GM18868 (cell line): ENCODE measurements at regions not wholly inside any gene's neighbourhood (a gene's known extent, or its start where the extent isn't known, plus 50 kb on each side); places are given as distances from the start of the nearest gene placed in this dataset.
A peak's percentile ranks its signal among the peaks of the same experiment; 100 is the strongest.

Source experiments
- ATAC-seq: cut with Tn5 transposase; IDR thresholded peaks from one replicate; pipeline ENCODE4 v1.9.1; 2021; ENCODE audit warnings: mild to moderate bottlenecking, moderate library complexity; ENCODE audit not compliant: unreplicated experiment

DNA sequence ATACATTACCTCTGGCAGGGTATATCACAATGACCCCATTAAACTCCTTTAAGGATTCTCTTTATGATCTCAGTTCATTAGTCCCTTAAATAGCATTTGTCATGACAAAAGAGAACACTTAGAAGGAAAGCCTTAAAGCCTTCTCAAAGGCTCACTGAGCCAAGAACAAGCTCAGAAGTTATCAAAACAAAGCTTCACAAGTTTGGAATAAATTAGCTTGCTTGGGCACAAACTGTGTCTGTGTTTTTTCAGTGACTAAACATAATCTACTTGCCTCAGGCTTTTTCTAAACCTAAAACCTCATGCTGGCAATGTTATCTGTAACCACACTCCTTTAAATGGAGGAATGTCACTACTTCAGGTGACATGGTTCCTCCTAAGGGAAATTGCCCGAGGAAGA lies 1114.9 kb upstream of the C9orf72 start:
- no peak for ATAC-seq

DNA sequence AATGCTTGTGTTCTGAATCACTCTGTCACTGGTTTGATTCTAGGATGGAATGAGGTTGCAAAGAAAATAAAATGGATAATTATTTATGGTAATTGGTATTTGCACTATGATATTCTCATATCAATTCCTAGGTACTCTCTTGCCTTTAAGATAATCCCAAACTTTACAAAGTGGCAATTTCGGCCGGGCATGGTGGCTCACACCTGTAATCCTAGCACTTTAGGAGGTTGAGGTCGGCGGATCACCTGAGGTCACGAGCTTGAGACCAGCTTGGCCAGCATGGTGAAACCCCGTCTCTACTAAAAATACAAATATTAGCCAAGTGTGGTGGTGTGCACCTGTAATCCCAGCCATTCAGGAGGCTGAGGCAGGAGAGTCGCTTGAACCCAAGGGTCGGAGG lies 1118.7 kb upstream of the C9orf72 start:
- no peak for ATAC-seq

DNA sequence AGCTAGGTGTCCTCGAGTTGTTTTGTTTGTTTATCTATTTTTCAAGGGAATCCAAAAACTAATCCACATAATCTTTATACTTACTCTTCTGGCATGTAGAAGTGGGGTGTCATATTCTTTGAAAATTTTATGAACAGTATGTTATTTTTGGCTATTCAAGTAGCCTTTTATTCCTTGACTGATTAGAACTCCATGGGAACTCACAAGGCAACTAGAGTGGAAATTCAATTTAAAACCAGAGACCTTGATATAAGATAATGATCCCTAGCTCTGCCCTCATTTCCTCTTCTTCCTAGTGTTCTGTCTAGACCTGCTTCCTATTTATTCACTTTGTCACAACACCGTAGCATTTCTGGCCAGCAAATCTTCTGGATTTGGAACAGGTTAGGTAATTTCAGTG lies 1123.7 kb upstream of the C9orf72 start:
- no peak for ATAC-seq

DNA sequence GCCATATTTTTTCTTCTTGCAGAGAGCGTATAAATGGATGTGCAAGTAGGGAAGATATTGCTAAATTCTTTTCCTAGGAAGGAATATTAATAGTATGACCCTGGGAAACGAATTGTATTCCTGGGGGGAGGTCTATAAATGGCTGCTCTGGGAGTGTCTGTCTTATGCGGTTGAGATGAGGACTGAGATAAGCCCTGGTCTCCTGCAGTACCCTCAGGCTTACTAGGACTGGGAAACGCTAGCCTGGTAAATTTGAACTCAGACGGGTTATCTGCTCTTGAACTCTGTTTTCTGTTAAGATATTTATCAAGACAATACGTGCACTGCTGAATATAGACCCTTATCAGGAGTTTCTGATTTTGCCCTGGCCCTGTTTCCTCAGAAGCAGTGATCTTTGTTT lies 1126.4 kb upstream of the C9orf72 start:
- no peak for ATAC-seq

DNA sequence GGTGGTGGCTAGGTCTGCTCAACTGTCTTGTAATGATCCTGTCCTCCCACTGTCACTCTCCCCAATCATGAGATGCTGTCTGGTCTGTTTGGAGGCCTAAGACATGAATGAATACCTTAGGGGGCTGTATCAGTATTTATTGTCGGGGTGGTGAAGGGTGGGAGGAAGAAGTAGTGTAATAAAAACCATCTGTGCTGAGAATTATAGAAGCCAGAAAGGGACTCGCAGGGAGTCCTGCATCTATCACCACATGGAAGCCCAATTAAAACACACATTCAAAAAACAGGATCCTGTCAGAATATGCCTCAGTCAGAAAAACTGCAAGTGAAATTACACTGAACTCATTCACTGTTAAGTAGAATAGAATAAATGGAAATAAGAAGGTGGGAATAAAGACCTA lies 1134.3 kb upstream of the C9orf72 start:
- no peak for ATAC-seq

DNA sequence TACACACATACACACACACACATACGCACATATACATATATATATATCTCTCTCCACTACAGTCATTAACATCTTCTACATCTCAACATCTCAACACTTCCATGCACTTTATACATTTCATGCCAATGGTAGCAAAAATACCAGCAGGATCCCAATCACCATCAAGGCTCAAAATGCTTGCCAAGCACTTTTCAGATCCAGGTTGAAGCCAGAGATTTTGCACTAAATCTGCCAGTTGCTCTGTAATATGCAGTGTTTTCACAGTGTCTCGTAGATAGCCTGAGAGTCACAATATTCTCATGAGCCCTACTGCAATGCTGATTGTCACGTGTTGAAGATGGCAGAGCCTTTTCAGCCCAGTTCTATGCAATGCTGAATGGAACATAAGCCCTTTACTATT lies 1140.9 kb upstream of the C9orf72 start:
- no peak for ATAC-seq

DNA sequence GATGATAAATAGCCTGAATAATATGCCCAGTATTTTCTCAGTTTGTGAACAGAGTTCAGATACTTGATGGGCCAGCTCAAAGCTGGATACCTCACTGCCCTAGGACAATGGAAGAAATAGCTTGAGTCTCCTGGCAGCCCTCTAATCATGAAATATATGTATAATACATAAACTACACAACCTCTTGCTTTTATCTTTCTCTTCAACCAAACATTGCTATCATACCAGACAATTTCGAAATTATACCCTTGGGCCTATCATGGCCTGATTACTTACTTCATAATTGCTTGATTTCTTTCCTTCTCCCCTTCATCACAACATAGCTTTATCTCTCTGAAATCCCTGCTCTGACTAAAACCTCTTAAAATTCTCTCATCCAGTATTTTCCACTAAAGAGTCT lies 1144.9 kb upstream of the C9orf72 start:
- ATAC-seq: no peak

DNA sequence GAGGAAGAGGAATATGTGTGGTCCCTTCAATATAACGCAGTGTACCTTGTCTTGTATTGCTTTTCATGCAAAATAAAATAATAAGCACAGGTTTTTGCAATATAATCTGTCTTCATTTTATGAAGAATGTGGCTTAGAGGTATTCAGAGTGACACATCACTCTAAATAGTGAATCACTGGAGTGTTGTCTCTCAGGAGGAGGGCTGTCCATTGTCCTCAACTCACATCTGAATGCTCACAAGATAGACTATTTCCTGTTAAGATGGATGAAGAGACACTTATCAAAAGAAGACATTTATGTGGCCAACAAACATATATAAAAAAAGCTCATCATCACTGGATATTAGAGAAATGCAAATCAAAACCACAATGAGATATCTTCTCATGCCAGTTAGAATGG lies 1147.5 kb upstream of the C9orf72 start:
- no peak for ATAC-seq

DNA sequence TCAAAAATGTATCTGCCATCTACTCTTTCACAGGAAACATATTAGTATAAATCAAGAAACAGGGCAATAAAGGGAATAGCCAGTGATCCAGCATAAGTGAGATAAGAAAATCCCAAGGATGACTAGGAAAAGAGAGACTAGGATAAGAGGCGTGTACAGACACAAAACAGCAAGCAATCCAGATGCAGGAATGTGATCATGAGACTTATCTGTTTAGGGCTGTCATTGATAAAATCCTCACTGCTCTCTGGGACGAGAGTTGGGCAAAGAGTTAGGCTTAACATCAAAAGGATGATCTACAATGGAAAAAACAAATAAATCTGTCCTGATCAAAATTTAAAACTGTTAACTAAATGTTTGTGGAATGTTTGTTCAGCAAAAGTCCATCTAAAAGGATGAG lies 1156.8 kb upstream of the C9orf72 start:
- ATAC-seq: no peak

DNA sequence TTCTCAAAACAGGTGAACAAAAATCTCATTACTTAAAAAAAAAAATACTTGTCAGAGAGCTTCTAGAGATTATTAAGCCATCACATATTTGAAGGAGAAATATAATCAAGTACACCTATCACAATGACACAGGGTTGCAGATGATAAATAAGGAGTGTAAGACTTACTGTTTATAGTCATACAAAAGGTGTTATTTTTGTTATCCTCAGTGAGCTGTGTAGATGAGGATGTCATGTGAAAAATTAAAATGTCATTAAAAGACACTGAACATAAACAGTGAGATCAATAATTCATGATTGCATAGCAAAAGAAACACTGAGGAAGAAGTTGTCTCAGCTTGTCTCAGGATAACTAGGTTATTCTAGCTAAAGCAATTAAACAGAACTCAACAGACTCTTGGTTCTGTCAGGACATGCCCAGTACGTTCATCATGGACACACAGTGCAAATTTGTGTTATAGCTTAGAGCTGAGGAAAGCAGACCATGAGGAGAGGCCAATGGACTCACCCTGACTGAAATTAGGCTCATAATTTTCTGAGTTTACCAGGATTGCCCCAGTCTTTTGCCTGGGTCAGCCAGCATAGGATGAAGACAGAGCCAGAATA lies 1162.6 kb upstream of the C9orf72 start:
- no peak for ATAC-seq

DNA sequence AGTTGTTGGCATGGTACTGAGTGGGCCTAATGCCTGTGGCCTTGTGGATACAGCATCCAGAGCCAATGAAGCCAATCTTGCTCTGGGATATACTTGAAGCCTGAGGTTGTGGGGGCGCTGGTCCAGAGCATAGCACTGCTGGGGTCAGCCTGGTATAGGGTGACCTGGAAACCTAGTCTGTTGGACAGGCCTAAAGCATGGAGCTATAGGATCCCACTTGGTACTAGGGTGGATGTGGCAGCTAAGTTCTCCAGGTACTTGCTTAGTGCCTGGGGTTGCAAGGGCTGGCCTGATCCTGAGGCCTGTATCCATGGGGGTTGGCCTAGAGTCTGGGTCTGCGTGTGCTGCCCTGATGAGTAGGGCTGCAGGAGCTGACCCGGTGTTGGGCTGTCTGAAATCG lies 1168.2 kb upstream of the C9orf72 start:
- no peak for ATAC-seq

DNA sequence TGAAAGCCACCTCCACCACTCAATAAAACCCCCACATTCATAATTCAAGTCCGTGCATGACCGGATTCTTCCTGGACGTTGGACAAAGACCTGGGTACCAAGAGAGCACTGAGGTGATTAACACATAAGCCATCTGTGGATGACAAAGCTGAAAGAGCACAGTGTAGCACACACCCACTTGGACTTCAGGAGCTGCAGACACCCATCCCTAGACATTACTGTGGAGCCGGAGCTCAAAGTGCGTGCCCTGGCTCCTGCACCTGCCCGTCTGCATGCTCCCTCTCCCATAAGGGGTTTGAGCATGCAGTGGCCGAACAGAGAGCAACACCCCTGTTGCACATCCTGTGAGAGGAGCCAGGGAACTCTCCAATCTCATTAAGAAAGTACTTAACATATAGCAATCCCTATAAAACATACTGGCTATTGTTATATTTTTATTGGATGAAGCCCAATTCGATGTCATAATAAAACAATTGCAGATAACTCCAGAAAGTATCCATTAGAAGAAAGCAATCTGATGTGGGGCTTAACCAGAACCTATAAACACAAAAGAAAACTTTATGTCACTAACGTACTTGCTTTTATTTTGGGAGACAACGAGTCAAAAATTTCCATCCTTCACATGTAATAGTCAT lies 1174.2 kb upstream of the C9orf72 start:
- ATAC-seq: no peak

DNA sequence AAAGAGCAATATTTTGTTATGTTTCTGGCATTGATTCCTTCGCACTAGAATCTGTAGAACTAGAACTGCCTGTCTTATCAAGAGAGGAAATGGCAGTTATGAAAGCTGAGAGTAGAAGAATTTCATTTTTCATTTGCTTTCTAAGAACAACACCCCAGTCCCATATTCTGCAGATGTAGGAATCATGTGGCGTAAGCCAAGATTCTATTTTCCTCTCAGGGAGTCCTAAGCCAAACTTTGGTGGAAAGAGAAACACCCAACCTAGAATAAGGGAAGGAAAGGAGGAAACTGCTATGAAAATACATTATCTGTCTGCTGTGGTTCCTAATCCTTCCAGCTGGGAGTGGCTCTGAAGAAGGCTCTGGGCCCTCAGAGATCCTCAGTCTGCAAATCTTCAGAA lies 1176.9 kb upstream of the C9orf72 start:
- ATAC-seq: no peak

DNA sequence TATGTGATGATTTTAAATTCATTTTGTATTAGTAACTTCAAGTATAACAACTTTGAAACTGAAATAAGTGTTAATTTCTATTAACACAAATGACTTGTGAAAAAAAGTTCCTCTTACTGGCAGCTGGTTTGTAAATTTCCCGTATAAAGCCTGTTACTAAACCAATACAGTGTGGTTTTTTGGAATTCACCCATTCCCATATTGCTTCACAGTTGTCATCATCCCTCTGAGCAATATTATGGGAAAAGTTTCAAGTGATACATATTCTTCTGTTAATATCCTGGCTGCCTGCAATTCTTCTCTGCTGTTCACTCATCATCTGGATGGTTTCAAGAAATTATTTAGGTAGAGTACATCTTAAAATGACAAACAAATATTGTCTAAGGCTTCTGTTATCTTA lies 1185.1 kb upstream of the C9orf72 start:
- ATAC-seq: no peak

DNA sequence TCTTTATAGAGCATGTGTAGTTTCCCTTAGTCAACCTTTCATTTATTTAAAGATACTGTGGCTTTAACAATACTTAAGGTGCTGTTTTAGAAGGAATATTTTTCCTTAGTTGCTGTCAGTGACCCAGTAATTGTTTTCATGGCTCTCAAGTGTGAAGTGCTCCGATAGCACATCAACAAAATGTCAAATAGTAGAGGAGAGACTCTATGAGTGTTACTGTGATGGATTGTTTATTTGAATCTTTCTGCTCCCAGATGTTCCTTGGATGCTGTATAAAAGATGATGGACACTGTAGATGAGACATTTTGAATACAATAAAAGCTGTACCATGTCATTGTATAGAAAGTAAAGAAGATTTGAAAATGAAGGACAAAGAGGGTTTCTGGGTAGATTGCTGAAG lies 1185.7 kb upstream of the C9orf72 start:
- ATAC-seq: no peak

DNA sequence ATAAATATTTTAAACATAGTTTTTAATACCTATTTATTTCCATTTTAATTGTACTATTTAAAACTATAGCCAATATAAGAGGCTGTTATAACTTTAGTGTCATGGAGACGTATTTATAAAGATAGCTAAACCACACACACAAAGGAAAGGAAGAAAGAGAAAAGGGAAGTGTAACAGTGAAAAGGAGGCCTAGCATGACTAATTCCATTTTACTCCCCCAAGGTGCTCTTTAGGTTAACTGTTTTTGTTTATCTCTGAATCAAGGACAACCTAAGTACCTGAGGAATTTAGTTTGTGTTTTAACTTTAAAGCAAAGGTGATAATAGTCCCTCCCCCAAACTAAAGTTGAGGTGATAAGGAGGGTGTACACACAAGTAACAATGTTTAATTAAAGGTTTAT lies 1188.9 kb upstream of the C9orf72 start:
- ATAC-seq: no peak

DNA sequence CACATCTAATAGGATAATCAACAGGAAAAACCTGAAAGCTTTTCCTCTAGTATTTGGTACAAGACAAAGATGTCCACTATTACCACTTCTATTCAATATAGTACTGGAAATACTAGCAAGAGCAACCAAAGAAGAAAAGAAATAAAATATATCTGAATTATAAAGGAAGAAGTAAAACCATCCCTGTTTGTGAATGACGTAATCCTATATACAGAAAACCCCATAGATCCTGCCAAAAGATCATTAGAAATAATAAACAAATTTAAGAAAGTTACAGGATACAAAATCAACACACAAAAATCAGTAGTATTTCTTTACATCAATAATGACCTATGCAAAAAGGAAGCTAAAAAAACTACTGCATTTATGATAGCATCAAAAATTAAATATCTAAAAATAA lies 1191.3 kb upstream of the C9orf72 start:
- ATAC-seq: no peak

DNA sequence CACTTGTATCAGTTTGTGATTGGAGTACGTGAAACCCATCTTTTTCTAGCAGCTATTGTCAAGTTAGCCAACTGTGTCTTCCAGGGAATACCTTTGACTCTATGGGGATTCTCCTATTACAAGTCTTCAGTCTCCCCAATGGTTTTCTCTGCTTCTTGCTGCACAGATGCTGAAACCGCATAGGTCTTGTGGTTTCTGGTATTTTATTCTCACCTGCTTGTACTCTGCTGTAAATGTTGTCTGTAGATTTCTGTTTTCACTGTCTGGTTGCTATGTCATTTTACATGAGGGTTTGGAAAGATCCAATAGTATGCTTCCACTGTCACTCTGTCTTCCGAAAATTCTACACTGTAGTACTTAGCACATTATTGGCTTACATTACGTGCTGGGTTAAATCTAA lies 1196.9 kb upstream of the C9orf72 start:
- ATAC-seq: no peak

DNA sequence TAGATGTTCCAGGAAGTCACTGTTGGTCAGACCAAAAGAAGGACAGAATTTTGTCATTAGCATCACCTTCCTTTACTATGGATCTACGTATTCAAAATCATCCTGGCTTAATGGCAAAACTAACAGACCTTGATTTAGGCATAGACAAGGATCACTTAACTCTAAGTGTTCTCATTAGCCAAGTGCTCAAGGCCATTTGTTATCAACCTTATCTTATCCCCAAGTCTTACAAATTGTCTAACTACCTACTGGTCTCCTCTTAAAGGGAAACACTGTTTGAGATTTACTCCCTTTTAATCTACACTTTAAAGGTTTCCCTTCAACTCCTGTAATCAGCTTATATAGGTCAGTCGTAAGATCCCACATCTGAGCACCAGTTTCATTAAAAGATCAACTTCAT lies 1197.5 kb upstream of the C9orf72 start:
- ATAC-seq: no peak

DNA sequence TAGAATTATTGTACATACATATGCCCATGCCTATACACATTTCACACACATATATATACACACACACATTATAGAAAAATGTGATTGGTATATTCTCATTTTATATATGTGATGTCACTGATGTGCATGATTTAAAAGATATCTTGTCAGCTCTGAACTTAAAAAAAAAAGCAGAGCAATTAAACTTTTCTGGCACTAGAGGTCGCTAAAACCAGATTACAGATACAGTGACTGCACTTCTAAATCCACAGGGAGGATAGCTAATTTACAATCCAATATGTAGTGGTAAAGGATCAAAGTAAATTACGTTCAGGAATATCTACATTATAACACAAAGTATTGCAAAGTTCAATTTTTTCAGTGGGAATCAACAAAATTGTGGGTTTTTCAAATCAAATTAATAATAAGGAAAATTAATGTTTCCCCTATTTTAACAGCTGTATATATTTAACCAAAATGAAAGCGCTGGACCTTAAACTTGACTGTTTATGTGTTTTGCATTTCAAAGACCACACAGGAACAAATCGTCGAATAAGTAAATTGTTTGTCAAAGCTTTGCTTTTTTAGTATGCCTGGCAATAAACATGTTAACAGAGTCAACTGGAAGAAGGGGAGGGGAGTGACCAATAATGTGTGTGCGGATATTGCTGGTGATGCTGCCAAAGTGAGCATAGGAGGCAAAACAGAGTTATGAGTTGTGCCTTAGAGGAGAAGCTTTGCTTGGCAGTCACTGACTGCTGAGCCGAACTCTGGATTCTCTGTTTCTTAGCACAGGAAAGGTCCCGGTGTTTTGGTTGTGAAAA lies 1201.4 kb upstream of the C9orf72 start:
- ATAC-seq: peak; percentile 64

DNA sequence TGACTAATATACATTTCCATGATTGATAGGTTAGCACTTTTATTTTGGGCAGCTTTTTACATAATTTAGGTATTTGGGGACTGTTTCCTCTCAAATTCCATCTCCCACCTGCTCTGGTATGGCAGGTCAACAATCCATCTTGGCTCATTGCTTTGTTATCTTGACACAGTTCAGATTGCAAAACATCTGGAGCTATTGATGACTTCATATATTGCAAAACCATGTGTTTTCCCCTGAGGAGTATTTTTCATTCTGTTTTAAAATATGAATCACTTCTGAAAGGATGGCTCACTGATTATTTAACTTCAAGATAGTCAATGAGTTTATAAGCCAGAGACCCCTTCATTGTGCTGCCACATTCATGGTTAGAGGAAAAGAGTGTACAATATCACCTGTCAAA lies 1206.0 kb upstream of the C9orf72 start:
- no peak for ATAC-seq

DNA sequence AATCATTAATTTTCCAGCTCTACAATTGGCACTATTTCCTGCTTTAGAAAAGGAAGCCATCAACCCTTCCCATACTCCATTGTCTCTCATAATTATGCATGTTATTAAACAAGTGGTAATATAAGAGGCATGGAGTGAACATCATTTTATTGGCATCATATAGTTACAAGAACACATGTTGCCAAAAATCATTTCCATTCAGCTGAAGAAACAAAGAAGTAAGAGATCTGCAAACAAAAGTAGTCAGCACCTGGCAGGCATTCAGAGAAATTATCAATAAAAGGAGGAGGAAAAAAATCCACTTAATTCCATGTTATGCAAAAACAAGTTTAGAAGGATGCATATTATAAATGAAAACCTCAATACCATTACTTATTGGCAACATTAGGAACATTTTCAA lies 1208.2 kb upstream of the C9orf72 start:
- ATAC-seq: no peak
